ENCODE measurements at regions not wholly inside any gene's neighbourhood (a gene's known extent, or its start where the extent isn't known, plus 50 kb on each side); places are given as distances from the start of the nearest gene placed in this dataset.

DNA sequence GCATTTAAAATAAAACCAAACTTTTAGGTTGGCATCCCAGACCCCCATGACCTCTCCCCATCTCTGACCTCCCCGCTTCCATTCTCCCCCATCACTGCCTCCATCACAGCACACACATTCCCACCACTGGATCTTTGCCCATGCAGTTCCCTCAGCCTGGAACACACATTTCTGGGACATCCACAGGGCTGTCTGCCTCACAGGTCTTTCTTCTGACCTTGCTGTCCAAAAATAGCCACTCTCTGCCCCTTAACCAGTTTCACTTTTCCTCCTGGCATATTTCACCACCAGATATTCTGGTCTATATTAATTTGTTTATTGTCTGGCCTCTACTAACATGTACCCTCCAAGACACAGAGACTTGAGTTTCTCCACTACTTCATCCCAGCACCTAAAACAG, 75.2 kb upstream of the PRDM11 start:
- TF ChIP-seq, protein P1, sequence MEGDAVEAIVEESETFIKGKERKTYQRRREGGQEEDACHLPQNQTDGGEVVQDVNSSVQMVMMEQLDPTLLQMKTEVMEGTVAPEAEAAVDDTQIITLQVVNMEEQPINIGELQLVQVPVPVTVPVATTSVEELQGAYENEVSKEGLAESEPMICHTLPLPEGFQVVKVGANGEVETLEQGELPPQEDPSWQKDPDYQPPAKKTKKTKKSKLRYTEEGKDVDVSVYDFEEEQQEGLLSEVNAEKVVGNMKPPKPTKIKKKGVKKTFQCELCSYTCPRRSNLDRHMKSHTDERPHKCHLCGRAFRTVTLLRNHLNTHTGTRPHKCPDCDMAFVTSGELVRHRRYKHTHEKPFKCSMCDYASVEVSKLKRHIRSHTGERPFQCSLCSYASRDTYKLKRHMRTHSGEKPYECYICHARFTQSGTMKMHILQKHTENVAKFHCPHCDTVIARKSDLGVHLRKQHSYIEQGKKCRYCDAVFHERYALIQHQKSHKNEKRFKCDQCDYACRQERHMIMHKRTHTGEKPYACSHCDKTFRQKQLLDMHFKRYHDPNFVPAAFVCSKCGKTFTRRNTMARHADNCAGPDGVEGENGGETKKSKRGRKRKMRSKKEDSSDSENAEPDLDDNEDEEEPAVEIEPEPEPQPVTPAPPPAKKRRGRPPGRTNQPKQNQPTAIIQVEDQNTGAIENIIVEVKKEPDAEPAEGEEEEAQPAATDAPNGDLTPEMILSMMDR (IDR thresholded peaks at IDR 0.05; ENCODE audit: low read length) = no peak
- TF ChIP-seq EZH2 (IDR thresholded peaks at IDR 0.05; ENCODE audit: borderline replicate concordance, low read length) = no peak
